Forelimb muscle (tissue), 1 donor: ENCODE measurements at regions not wholly inside any gene's neighbourhood (a gene's known extent, or its start where the extent isn't known, plus 50 kb on each side); places are given as distances from the start of the nearest gene placed in this dataset.
"Not testable (repeated sequence)": the region's sequence is repeated elsewhere in the genome, so short reads cannot be mapped to it uniquely, and the experiment has no call there.

Experiments
- DNase-seq: peaks from one replicate; pipeline ENCODE4 v3.0.0-alpha.2; 2013; ENCODE audit warnings: low read depth

- DNase-seq, result no peak
Observed at GRCh38 chr6:26175033-26175427, 87.8 kb downstream of the HFE start.

GRCh38 chr6:26175428-26176181, 88.4 kb downstream of the HFE start:
- DNase-seq, result no peak

- no peak for DNase-seq
Observed at GRCh38 chr6:26179675-26180074, 92.4 kb downstream of the HFE start.

GRCh38 chr6:26180346-26180745, 93.1 kb downstream of the HFE start:
- DNase-seq, result no peak

- DNase-seq, result no peak
Observed at GRCh38 chr6:26183237-26183580, 96.0 kb downstream of the HFE start.

- DNase-seq, result peak; percentile 94
Observed at GRCh38 chr6:26183581-26184366, 96.5 kb downstream of the HFE start.

GRCh38 chr6:26184367-26184891, 97.2 kb downstream of the HFE start:
- DNase-seq, result no peak

- DNase-seq, result no peak
Observed at GRCh38 chr6:26185004-26185403, 97.8 kb downstream of the HFE start.

- no peak for DNase-seq
Observed at GRCh38 chr6:26185802-26186201, 98.6 kb downstream of the HFE start.

- no peak for DNase-seq
Observed at GRCh38 chr6:26186652-26187051, 99.4 kb downstream of the HFE start.

GRCh38 chr6:26187292-26187691, 100.1 kb downstream of the HFE start:
- no peak for DNase-seq

GRCh38 chr6:26187981-26188635, 100.9 kb downstream of the HFE start:
- no peak for DNase-seq

GRCh38 chr6:26191512-26191911, 104.3 kb downstream of the HFE start:
- not testable (repeated sequence) for DNase-seq

GRCh38 chr6:26193467-26194328, 106.5 kb downstream of the HFE start:
- DNase-seq, result no peak

- DNase-seq, result no peak
Observed at GRCh38 chr6:26194329-26194701, 107.1 kb downstream of the HFE start.

- no peak for DNase-seq
Observed at GRCh38 chr6:26194816-26195375, 107.7 kb downstream of the HFE start.

- peak; percentile 98 for DNase-seq
Observed at GRCh38 chr6:26195376-26195923, 108.2 kb downstream of the HFE start.

GRCh38 chr6:26195924-26196845, 109.0 kb downstream of the HFE start:
- no peak for DNase-seq

- peak; percentile 96 for DNase-seq
Observed at GRCh38 chr6:26196846-26197635, 109.8 kb downstream of the HFE start.
